K562 (cell line): ENCODE measurements at regions not wholly inside any gene's neighbourhood (a gene's known extent, or its start where the extent isn't known, plus 50 kb on each side); places are given as distances from the start of the nearest gene placed in this dataset.

ENCODE experiments used
- ATAC-seq: fragments of 200-7000 bp; cut with Tn5 transposase; 3 replicates; pipeline ENCODE4 v1.9.1; 2020; ENCODE audit warnings: moderate library complexity
- BruUV-seq: library from RNA; stranded (reverse); fragments of 400-500 nt; replicated peaks from 2 replicates; lab custom pipeline; 2021; lab: Mats Ljungman, UMichigan
- CTCF ChIA-PET: fragments of 300-600 bp; formaldehyde crosslinking; extraction: SDS; loops from one replicate; lab custom pipeline; 2021; ENCODE audit warnings: low intra/inter-chr PET ratio; lab: Yijun Ruan, JAX
- POLR2A ChIA-PET: fragments of 300-600, 350-650 bp; sonication (Branson Sonifier 250); formaldehyde crosslinking; extraction: SDS; loops from one replicate; lab custom pipeline; 2021; ENCODE audit warnings: antibody characterized with exemption, inconsistent platforms; lab: Yijun Ruan, JAX
- DNase-seq, 4 experiments: peaks; one replicate each; pipeline versions ENCODE4 v3.0.0 to v3.0.0-alpha.2; 2011 to 2018; ENCODE audit warnings: low spot score in 3 of 4, mixed read lengths in 3 of 4; ENCODE audit errors: extremely low read depth in 1 of 4
- FAIRE-seq: peaks from 2 replicates; lab custom pipeline; 2011; peaks lifted over from hg19 to GRCh38; lab: Jason Lieb, UNC
- H2AFZ ChIP-seq: 2 replicates; pipeline ENCODE4 v1.6.0; 2011; ENCODE audit warnings: low read depth, low read length, control low read depth, inconsistent platforms
- H3K27ac ChIP-seq: fragments of 200-600 bp; 3 replicates; pipeline ENCODE4 v1.8.0; 2011; ENCODE audit warnings: low read depth, mild to moderate bottlenecking, control low read depth, inconsistent platforms, low read length, moderate library complexity, mixed read lengths; ENCODE audit errors: extremely low read depth
- H3K27me3 ChIP-seq, 2 experiments: fragments of 300-600 bp in 1 of 2; 2 replicates in 1 of 2; 3 replicates in 1 of 2; pipeline versions ENCODE4 v1.6.0 to v1.8.0; 2011; ENCODE audit warnings: inconsistent platforms in 2 of 2, low read length in 2 of 2, mild to moderate bottlenecking in 1 of 2, mixed read lengths in 1 of 2, moderate library complexity in 1 of 2; ENCODE audit not compliant: control insufficient read depth in 2 of 2, insufficient read depth in 2 of 2
- H3K36me3 ChIP-seq: fragments of 300-600 bp; 3 replicates; pipeline ENCODE4 v1.8.0; 2011; ENCODE audit warnings: mild to moderate bottlenecking, low read length, inconsistent platforms; ENCODE audit not compliant: control insufficient read depth, insufficient read depth
- H3K4me1 ChIP-seq, 2 experiments: fragments of 200-600 bp in 1 of 2; replicated peaks in 1 of 2; 2 replicates in 1 of 2; 3 replicates in 1 of 2; pipeline versions ENCODE4 v1.5.1 to v1.8.0; 2011; ENCODE audit warnings: inconsistent platforms in 2 of 2, low read length in 2 of 2, mild to moderate bottlenecking in 1 of 2, mixed read lengths in 1 of 2, moderate library complexity in 1 of 2; ENCODE audit not compliant: control insufficient read depth in 2 of 2, insufficient read depth in 2 of 2
- H3K4me2 ChIP-seq: 2 replicates; pipeline ENCODE4 v1.6.1; 2011; ENCODE audit warnings: low read length, control low read depth, inconsistent platforms, mixed read lengths; ENCODE audit not compliant: insufficient read depth
- H3K4me3 ChIP-seq: fragments of 200-600 bp; sonication (generic), shearing (Covaris generic); 2 replicates; pipeline ENCODE4 v1.5.1; 2016; ENCODE audit warnings: control low read depth, inconsistent platforms
- H3K79me2 ChIP-seq: fragments of 200-600 bp; 3 replicates; pipeline ENCODE4 v1.8.0; 2011; ENCODE audit warnings: low read length, inconsistent platforms; ENCODE audit not compliant: control insufficient read depth, insufficient read depth
- H3K9ac ChIP-seq, 2 experiments: 2 replicates each; pipeline versions ENCODE4 v1.6.0 to v1.6.1; 2011; ENCODE audit warnings: low read depth in 2 of 2, low read length in 2 of 2, control low read depth in 1 of 2, inconsistent platforms in 1 of 2, mild to moderate bottlenecking in 1 of 2, mixed read lengths in 1 of 2; ENCODE audit not compliant: insufficient read depth in 1 of 2
- H3K9me1 ChIP-seq: one replicate; pipeline ENCODE4 v1.6.0; 2011; ENCODE audit warnings: inconsistent platforms, mild to moderate bottlenecking, low read length, moderate library complexity; ENCODE audit not compliant: control insufficient read depth, insufficient read depth
- H3K9me3 ChIP-seq: replicated peaks from 2 replicates; pipeline ENCODE4 v1.5.1; 2011; ENCODE audit warnings: low read depth, low read length, inconsistent platforms; ENCODE audit not compliant: control insufficient read depth, insufficient read depth
- H4K20me1 ChIP-seq: replicated peaks from 2 replicates; pipeline ENCODE4 v1.6.1; 2011; ENCODE audit warnings: low read length, inconsistent platforms, mixed read lengths; ENCODE audit not compliant: control insufficient read depth, insufficient read depth
- ERF ChIP-seq: fragments of 450-650 bp; formaldehyde crosslinking; IDR thresholded peaks from 2 replicates; pipeline ENCODE4 v1.4.0; 2020; ENCODE audit warnings: mild to moderate bottlenecking, mixed read lengths
- EZH2 ChIP-seq: IDR thresholded peaks from 2 replicates; pipeline ENCODE4 v1.6.1; 2012; ENCODE audit warnings: low read depth, mild to moderate bottlenecking, inconsistent platforms, low read length, borderline replicate concordance
- FOXK1 ChIP-seq: sonication (generic); formaldehyde crosslinking; IDR thresholded peaks from 2 replicates; pipeline ENCODE4 v1.8.0; 2022; ENCODE audit warnings: missing genetic modification reagents, mild to moderate bottlenecking, borderline replicate concordance
- ILK ChIP-seq: fragments of 450-650 bp; IDR thresholded peaks from 2 replicates; pipeline ENCODE4 v1.6.1; 2016; ENCODE audit warnings: missing genetic modification characterization, low read depth, mild to moderate bottlenecking, missing compliant biosample characterization, moderate library complexity, borderline replicate concordance
- MCM7 ChIP-seq, 2 experiments: fragments of 450-650 bp; IDR thresholded peaks; 2 replicates each; pipeline ENCODE4 v1.6.1; 2016 to 2018
- PHF21A ChIP-seq: fragments of 450-650 bp; IDR thresholded peaks from 2 replicates; pipeline ENCODE4 v1.6.1; 2017; ENCODE audit warnings: low read depth, borderline replicate concordance
- TAF7 ChIP-seq: fragments of 450-650 bp; IDR thresholded peaks from 2 replicates; pipeline ENCODE4 v1.6.1; 2016; ENCODE audit warnings: missing genetic modification characterization, missing compliant biosample characterization
- ZNF445 ChIP-seq: fragments of 250-450 bp; sonication (Bioruptor Pico); IDR thresholded peaks from 2 replicates; pipeline ENCODE4 v1.4.0; 2020; ENCODE audit warnings: low read depth, mild to moderate bottlenecking, moderate library complexity
- ZSCAN32 ChIP-seq: fragments of 450-650 bp; formaldehyde crosslinking; IDR thresholded peaks from 2 replicates; pipeline ENCODE4 v1.4.0; 2020; ENCODE audit warnings: mild to moderate bottlenecking, moderate library complexity
- WGBS: fragments of 100-300 bp; shearing (Covaris generic); methylation state at CpG from one replicate; pipeline ENCODE4 v1.1.6; 2016; ENCODE audit warnings: low coverage, mixed read lengths; ENCODE audit not compliant: insufficient coverage; ENCODE audit errors: missing lambda C conversion rate; 5-methylcytosine and 5-hydroxymethylcytosine counted together
- in situ Hi-C: fragments of 300-500 bp; cut with MboI; formaldehyde crosslinking; loops from 4 replicates; pipeline ENCODE4 v1.15.0; 2018; ENCODE audit warnings: inconsistent platforms, mixed read lengths
- intact Hi-C: fragments of 100-400 bp; cut with micrococcal nuclease; formaldehyde crosslinking; loops from 2 replicates; pipeline ENCODE4 v1.14.2; 2022
- TF ChIP-seq, protein P1 (sequence below): fragments of 250-450 bp; sonication (Bioruptor Pico); IDR thresholded peaks from 2 replicates; pipeline ENCODE4 v1.4.0; 2020; ENCODE audit warnings: mild to moderate bottlenecking, moderate library complexity
- TF ChIP-seq, protein P2 (sequence below): fragments of 450-650 bp; conservative IDR thresholded peaks from 2 replicates; pipeline ENCODE4 v1.6.1; 2016; ENCODE audit warnings: missing genetic modification characterization, low read depth, mild to moderate bottlenecking, missing compliant biosample characterization, moderate library complexity
- TF ChIP-seq, protein P3 (sequence below): sonication (generic); formaldehyde crosslinking; IDR thresholded peaks from 2 replicates; pipeline ENCODE4 v1.8.0; 2022; ENCODE audit warnings: mild to moderate bottlenecking, missing genetic modification reagents
- TF ChIP-seq, protein P4 (sequence below): IDR thresholded peaks from 2 replicates; pipeline ENCODE4 v1.6.1; 2016; ENCODE audit warnings: missing genetic modification characterization, missing compliant biosample characterization

DNA sequence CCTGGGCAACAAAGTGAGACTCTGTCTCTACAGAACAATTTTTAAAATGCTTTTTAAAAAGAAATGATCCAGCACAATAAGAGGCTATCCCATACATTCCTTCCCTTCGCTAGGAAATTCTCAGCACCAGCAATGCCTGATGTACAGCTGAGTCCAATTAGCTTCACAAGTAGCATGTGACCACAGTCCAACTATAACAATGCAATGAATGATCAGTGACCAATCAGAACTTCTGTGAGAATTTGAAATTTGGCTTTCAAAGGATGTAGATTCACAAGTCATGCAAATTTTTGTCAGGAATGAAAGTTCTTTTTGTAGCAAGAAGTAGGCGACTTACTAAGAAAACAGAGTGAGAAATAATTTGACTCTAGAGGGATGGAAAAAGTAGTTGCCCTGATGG lies 278.5 kb upstream of the UGT8 start (continued):
- TF ChIP-seq, protein P1, sequence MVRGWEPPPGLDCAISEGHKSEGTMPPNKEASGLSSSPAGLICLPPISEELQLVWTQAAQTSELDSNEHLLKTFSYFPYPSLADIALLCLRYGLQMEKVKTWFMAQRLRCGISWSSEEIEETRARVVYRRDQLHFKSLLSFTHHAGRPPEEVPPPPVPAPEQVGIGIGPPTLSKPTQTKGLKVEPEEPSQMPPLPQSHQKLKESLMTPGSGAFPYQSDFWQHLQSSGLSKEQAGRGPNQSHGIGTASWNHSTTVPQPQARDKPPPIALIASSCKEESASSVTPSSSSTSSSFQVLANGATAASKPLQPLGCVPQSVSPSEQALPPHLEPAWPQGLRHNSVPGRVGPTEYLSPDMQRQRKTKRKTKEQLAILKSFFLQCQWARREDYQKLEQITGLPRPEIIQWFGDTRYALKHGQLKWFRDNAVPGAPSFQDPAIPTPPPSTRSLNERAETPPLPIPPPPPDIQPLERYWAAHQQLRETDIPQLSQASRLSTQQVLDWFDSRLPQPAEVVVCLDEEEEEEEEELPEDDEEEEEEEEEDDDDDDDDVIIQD (CRISPR knock-in tag): no peak
- no peak for TF ChIP-seq TAF7 (tag)
- TF ChIP-seq, protein P2, sequence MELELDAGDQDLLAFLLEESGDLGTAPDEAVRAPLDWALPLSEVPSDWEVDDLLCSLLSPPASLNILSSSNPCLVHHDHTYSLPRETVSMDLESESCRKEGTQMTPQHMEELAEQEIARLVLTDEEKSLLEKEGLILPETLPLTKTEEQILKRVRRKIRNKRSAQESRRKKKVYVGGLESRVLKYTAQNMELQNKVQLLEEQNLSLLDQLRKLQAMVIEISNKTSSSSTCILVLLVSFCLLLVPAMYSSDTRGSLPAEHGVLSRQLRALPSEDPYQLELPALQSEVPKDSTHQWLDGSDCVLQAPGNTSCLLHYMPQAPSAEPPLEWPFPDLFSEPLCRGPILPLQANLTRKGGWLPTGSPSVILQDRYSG (tag): no peak
- no peak for TF ChIP-seq ILK (tag)
- no peak for TF ChIP-seq ERF
- TF ChIP-seq, protein P3, sequence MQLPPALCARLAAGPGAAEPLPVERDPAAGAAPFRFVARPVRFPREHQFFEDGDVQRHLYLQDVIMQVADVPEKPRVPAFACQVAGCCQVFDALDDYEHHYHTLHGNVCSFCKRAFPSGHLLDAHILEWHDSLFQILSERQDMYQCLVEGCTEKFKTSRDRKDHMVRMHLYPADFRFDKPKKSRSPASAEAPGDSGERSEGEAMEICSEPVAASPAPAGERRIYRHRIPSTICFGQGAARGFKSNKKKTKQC: no peak
- TF ChIP-seq ZSCAN32 (CRISPR knock-in tag): no peak
- no peak for TF ChIP-seq EZH2
- TF ChIP-seq MCM7 (IDR thresholded peaks at IDR 0.05): no peak
- TF ChIP-seq, all 486 proteins: peak for 0

DNA sequence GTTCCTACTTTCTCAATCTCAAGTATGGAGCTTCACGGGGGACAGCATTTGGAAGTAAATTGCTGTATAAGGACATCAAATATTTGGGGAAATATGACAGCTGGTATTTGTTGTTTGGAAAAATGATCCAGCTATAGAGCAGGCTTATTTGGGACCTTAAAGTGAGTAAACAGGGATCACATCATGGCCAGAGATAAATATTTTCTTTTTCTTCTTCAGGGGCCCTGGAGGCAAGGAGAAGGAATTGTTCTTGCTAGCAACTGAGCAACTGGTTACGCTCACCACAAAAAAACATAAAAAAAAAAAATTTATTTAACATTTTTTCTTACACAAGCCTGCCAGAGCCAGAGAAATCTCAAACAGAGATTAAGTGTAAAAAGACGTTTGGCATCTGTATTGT lies 277.2 kb upstream of the UGT8 start:
- intact Hi-C loops: no loop called here
- H2AFZ ChIP-seq: no peak overlapping the region
- no peak overlapping the region for H3K4me2 ChIP-seq
- FAIRE-seq (no peak), ATAC-seq (no peak), DNase-seq (no peak)
- no peaks in the 10 kb centered on the region for H3K4me1 ChIP-seq
- H3K4me3 ChIP-seq: no peak overlapping the region
- ChIA-PET POLR2A (no interaction called here), CTCF (no interaction called here)
- in situ Hi-C loops: no loop called here
- H3K27ac ChIP-seq: no peak overlapping the region
- no peaks in the 10 kb centered on the region for H3K27me3 ChIP-seq
- H3K79me2 ChIP-seq: no peaks in the 10 kb centered on the region
- no peaks in the 10 kb centered on the region for H3K9me1 ChIP-seq
- H3K36me3 ChIP-seq: no peaks in the 10 kb centered on the region
- H4K20me1 ChIP-seq: no peaks in the 10 kb centered on the region
- no peaks in the 10 kb centered on the region for H3K9me3 ChIP-seq
- no peak overlapping the region for H3K9ac ChIP-seq
- no TSS peak for BruUV-seq
- 0% methylated on average over 3 of the region's 3 CpGs for WGBS
- TF ChIP-seq FOXK1 (no peak), PHF21A (no peak), ZNF445 (CRISPR knock-in tag) (no peak)
- TF ChIP-seq, protein P4, sequence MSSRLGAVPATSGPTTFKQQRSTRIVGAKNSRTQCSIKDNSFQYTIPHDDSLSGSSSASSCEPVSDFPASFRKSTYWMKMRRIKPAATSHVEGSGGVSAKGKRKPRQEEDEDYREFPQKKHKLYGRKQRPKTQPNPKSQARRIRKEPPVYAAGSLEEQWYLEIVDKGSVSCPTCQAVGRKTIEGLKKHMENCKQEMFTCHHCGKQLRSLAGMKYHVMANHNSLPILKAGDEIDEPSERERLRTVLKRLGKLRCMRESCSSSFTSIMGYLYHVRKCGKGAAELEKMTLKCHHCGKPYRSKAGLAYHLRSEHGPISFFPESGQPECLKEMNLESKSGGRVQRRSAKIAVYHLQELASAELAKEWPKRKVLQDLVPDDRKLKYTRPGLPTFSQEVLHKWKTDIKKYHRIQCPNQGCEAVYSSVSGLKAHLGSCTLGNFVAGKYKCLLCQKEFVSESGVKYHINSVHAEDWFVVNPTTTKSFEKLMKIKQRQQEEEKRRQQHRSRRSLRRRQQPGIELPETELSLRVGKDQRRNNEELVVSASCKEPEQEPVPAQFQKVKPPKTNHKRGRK: no peak
